HG02763 (cell line): ENCODE measurements at regions not wholly inside any gene's neighbourhood (a gene's known extent, or its start where the extent isn't known, plus 50 kb on each side); places are given as distances from the start of the nearest gene placed in this dataset.
A peak's percentile ranks its signal among the peaks of the same experiment; 100 is the strongest.

Source experiments
- ATAC-seq: cut with Tn5 transposase; IDR thresholded peaks from one replicate; pipeline ENCODE4 v1.9.1; 2021; ENCODE audit warnings: mild to moderate bottlenecking, moderate library complexity; ENCODE audit not compliant: unreplicated experiment

DNA sequence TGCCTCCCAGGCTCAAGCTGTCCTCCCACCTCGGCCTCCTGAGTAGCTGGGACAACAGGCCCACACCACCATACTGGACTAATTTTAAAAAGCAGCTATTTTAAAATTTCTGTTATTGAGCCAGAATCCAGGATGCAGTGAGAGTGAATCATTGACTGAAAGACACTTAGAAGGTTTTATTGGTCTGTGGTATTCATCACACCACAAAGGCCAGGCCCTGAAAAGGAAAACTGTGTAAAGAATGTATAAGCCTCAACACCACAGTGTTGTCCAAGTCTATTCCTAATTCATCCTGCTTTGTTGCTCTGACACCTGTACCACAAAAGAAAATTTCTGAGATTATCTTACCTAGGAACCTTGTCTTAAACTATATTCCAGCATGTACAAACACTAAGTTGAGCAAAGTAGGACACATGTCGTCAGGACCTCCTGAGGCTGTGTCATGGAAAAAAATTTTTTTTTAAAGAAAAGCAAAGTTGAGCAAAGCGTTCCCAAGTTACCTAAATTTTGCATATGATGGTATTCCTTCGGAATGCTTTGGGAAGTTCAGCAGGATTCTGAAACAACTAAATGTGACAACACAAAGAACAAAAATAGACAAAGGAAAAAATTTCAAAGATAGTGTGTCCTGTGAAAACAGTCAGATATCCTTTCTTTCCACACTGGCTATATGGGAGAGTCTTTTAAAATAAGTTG is 129.6 kb upstream of the MKLN1 start:
- ATAC-seq = no peak

DNA sequence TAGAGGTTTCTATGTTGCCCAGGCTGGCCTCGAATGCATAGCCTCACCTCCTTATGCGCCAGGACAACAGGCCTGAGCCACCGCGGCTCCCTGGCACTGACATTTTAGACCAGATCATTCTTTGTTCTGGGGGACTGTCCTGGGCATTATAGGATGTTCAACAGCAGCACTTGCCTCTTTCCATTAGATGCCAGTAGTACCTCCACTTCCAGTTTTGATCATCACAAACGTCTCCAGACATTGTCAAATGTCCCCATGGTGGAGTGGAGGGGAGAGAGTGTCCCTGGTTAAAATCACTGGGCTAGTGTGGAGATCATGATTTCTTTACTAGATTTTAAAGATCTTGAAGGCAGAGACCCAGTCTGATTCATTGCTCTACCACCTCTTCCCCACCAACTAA is 125.2 kb upstream of the MKLN1 start:
- ATAC-seq = no peak

DNA sequence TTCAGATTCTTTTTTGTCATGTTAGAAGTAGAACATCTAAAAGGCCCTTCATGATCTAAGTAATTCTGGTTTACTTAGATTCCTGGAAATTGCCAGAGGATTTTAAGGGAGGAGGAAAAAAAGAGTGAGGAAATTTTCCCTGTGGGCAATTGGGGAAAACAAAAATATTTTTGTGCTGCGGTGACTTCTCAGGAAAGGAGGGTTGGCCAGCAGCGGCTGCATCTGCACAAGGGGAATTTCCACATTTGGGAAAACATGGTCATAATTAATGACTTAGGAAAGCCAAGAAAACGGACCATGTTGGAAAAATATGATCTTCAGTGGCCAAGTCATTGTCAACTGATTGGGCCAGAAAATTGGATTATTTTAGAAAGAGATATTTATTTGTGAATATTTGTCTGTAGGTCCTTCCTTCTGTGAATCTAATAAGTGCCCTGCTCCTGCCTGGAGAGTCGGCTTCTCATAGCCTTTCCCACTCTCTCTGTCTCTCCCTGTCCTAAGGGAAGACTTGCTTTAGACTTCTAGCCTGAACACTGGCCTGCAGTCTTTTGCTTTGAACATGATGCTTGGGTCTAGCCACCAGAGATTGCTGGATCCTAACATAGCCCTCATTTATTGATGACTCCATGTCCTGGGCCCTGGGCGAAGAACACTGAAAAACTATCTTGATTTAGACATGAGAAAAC is 124.2 kb upstream of the MKLN1 start:
- ATAC-seq = no peak

- ATAC-seq = no peak
These were observed 118.9 kb upstream of the MKLN1 start for GRCh38 chr7:131208777-131209176.

- ATAC-seq = no peak
These were observed 117.1 kb upstream of the MKLN1 start for GRCh38 chr7:131210618-131211017.

GRCh38 chr7:131211500-131211899 is 116.2 kb upstream of the MKLN1 start:
- ATAC-seq = no peak

DNA sequence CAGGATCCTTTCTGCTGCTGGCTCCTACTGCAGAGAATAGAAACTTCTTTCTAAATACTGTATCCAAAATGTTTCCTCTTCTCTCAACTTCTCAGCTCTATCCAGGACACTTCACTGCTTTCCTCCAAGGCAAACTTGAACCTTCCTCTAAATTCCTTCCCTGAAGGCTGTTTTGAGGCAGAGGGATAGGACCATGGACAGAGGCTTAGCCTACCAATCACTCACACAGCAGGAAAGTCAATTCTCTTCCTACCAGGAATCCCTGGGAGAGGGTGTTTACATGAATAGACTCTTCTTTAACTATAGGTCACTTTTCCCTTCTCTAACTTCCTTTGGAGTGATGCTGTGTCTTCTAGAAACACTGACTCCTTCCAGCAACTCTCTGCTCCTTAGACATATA is 115.6 kb upstream of the MKLN1 start:
- ATAC-seq = no peak

DNA sequence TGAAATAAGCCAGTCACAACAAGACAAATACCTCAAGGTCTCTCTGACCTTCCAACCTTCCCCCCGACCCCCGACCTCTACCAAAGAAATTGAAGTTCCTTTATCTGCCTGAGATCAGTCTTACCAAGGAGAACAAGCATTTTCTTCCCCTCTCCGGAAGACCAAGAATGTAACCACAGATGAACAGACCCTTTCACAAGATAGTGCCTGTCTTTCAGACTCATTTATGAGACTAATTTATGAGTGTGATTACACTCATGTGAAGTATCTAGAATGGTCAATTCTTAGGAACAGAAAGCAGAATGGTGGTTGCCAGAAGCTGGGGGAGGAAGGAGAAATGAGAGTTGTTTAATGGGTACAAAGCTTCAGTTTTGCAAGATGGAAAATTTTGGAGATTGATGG is 108.9 kb upstream of the MKLN1 start:
- ATAC-seq = no peak

DNA sequence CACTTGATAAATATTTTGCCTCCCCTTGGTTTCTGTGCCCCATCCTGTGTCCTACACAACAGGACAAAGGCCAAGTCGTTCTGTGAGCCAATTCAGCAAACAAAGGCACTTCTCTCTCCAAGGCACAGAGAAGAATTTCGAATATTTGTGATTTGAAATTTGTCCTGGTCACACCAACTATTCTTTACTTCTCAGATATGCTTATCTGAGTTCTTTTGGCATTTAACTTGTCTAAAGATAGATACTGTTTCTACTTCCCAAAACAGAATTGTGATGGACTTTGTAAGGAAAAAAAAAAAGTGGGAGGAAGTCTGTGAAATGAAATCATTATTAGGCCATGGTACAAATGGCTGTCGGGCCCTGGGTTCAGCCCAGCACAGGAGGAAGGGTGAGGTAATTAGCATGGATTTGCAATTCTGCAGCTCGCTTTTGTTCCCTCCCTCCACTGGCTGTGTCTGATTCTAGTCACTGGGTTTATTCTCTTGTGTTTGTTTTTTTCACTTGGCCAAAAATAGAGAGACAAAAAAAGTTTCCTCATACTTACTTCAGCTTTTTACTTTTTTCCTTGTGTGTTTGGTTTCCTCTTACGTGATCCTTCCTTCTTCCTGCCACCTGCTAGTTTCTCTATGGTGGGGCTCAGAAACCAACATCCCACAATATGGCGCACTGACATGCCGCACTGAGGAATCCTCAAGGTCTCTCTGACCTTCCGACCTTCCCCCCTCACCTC is 108.2 kb upstream of the MKLN1 start:
- ATAC-seq = peak; percentile 49

- no peak for ATAC-seq
These were observed 106.6 kb upstream of the MKLN1 start for GRCh38 chr7:131221061-131221460.

- no peak for ATAC-seq
These were observed 105.5 kb upstream of the MKLN1 start for GRCh38 chr7:131222171-131222570.

DNA sequence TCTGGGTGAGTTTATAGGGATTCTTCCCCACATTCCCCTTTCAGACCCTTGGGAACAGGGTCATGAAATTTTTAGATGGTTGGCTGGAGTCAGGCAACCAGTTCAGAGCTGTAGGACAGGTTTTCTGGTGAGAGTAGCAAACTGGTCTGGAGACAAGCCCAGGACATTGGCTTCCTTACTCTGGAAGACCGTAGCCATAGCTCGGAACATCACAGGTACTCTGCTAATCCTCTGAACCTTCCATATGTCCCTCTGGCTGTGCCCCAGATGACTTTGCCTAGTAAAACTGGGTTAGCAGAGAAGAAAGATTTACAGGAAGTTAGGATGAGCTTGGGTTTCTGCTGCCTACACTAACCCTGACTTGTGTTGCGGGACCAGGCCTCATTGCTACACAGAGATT is 104.5 kb upstream of the MKLN1 start:
- no peak for ATAC-seq

- no peak for ATAC-seq
These were observed 102.7 kb upstream of the MKLN1 start for GRCh38 chr7:131224996-131225395.

GRCh38 chr7:131225619-131226513 is 101.8 kb upstream of the MKLN1 start:
- no peak for ATAC-seq

- no peak for ATAC-seq
These were observed 101.2 kb upstream of the MKLN1 start for GRCh38 chr7:131226514-131226865.

- peak; percentile 67 for ATAC-seq
These were observed 96.1 kb upstream of the MKLN1 start for GRCh38 chr7:131231381-131232220.

DNA sequence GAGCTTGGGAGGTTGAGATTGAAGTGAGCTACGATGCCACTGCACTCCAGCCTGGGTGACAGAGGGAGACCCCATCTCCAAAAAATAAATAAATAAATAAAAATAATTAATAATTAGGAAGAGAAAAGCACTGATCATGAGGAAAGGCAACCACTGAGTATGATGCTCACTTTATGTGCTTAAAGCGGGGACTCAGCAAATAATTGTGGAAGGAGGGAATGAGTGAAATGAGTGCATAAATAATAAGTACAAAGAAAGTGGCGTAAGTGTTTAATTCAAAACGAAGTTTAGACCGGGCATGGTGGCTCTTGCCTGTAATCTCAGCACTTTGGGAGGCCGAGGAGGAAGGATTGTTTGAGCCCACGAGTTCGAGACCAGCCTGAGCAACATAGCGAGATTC is 94.9 kb upstream of the MKLN1 start:
- no peak for ATAC-seq

- ATAC-seq = no peak
These were observed 94.5 kb upstream of the MKLN1 start for GRCh38 chr7:131233193-131233592.

DNA sequence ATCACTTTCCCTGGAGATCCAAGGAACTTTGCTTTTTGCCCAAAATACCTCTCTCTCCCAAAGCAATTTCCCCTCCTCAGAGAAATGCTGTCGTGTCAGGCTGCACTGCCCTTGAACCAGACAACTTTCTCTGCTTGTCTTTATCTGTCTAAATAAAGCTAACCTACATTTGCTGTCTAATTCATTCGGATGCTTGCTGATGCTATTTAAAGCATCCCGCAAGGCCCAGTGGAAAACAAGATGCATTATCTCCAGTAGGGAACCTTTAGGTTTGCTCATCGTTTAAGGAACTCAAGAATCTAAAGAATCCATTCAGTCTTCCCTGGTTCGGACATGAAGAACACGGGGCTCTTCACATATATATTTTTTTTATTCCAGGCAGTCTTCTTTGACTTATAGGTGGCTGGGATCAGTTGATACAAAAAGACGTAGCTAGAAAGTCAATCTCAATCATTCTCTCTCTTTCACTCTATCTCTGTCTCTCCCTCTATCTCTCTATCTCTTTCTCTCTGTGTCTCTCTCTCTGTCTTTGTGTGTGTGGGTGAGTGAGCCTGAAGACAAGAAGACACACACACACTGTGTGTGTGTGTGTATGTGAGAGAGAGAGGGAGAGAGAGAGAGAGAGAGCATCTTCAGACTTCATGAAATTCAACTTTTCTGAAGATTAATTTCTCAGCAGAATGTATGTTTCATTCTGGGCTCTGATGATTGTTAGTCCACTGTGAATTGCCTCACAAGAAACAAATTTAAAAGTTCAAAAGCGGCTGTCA is 92.8 kb upstream of the MKLN1 start:
- ATAC-seq = no peak
